ENCODE measurements at regions not wholly inside any gene's neighbourhood (a gene's known extent, or its start where the extent isn't known, plus 50 kb on each side); places are given as distances from the start of the nearest gene placed in this dataset.
"Not testable (repeated sequence)": the region's sequence is repeated elsewhere in the genome, so short reads cannot be mapped to it uniquely, and the experiment has no call there.

GRCh38 chr17:30648015-30648620, 170.9 kb downstream of the GOSR1 start:
- H3K27ac ChIP-seq, result not testable (repeated sequence)

GRCh38 chr17:30645875-30646274, 168.7 kb downstream of the GOSR1 start:
- not testable (repeated sequence) for DNase-seq (ENCODE audit: low read depth, low spot score); H3K27ac ChIP-seq

More at GRCh38 chr17:30648015-30648620, 170.9 kb downstream of the GOSR1 start:
- not testable (repeated sequence) for DNase-seq (ENCODE audit: low read depth, low spot score)

- not testable (repeated sequence) for DNase-seq (ENCODE audit: low read depth, low spot score); H3K27ac ChIP-seq
Measured at GRCh38 chr17:30644713-30645112, 167.5 kb downstream of the GOSR1 start.

- DNase-seq (ENCODE audit: low read depth, low spot score); H3K27ac ChIP-seq: not testable (repeated sequence)
Measured at GRCh38 chr17:30644287-30644686, 167.1 kb downstream of the GOSR1 start.

- not testable (repeated sequence) for DNase-seq (ENCODE audit: low read depth, low spot score); H3K27ac ChIP-seq
Measured at GRCh38 chr17:30641428-30641827, 164.2 kb downstream of the GOSR1 start.

GRCh38 chr17:30639391-30639790, 162.2 kb downstream of the GOSR1 start:
- not testable (repeated sequence) for DNase-seq (ENCODE audit: low read depth, low spot score); H3K27ac ChIP-seq

- not testable (repeated sequence) for H3K27ac ChIP-seq; DNase-seq (ENCODE audit: low read depth, low spot score)
Measured at GRCh38 chr17:30638968-30639367, 161.8 kb downstream of the GOSR1 start.

- not testable (repeated sequence) for H3K27ac ChIP-seq; DNase-seq (ENCODE audit: low read depth, low spot score)
Measured at GRCh38 chr17:30631651-30632050, 154.4 kb downstream of the GOSR1 start.

GRCh38 chr17:30625380-30625779, 148.2 kb downstream of the GOSR1 start:
- H3K27ac ChIP-seq; DNase-seq (ENCODE audit: low read depth, low spot score): not testable (repeated sequence)

- not testable (repeated sequence) for H3K27ac ChIP-seq; DNase-seq (ENCODE audit: low read depth, low spot score)
Measured at GRCh38 chr17:30624180-30624579, 147.0 kb downstream of the GOSR1 start.

GRCh38 chr17:30609682-30610081, 132.5 kb downstream of the GOSR1 start:
- not testable (repeated sequence) for H3K27ac ChIP-seq; DNase-seq (ENCODE audit: low read depth, low spot score)

- no peak overlapping the region for H3K27ac ChIP-seq
- DNase-seq (ENCODE audit: low read depth, low spot score), result no peak
Measured at GRCh38 chr17:30605523-30605922, 128.3 kb downstream of the GOSR1 start.

- no peak overlapping the region for H3K27ac ChIP-seq
- DNase-seq (ENCODE audit: low read depth, low spot score), result no peak
Measured at GRCh38 chr17:30605027-30605426, 127.8 kb downstream of the GOSR1 start.

- H3K27ac ChIP-seq, result not testable (repeated sequence)
Measured at GRCh38 chr17:30602396-30602795, 125.2 kb downstream of the GOSR1 start.

GRCh38 chr17:30601984-30602383, 124.8 kb downstream of the GOSR1 start:
- DNase-seq (ENCODE audit: low read depth, low spot score), result not testable (repeated sequence)

More at GRCh38 chr17:30602396-30602795, 125.2 kb downstream of the GOSR1 start:
- DNase-seq (ENCODE audit: low read depth, low spot score), result not testable (repeated sequence)

GRCh38 chr17:30600830-30601494, 123.8 kb downstream of the GOSR1 start:
- H3K27ac ChIP-seq, result peak overlapping the region; percentile 84
- DNase-seq (ENCODE audit: low read depth, low spot score), result no peak

More at GRCh38 chr17:30601984-30602383, 124.8 kb downstream of the GOSR1 start:
- H3K27ac ChIP-seq, result not testable (repeated sequence)

- peak; percentile 12 for DNase-seq (ENCODE audit: low read depth, low spot score)
- peak overlapping the region; percentile 84 for H3K27ac ChIP-seq
Measured at GRCh38 chr17:30600060-30600829, 123.0 kb downstream of the GOSR1 start.

- DNase-seq (ENCODE audit: low read depth, low spot score), result no peak
- peak overlapping the region; percentile 84 for H3K27ac ChIP-seq
Measured at GRCh38 chr17:30599428-30600059, 122.3 kb downstream of the GOSR1 start.

- no peak overlapping the region for H3K27ac ChIP-seq
- DNase-seq (ENCODE audit: low read depth, low spot score), result no peak
Measured at GRCh38 chr17:30597776-30598288, 120.6 kb downstream of the GOSR1 start.

All from epithelial cell of prostate (primary cell).